ENCODE measurements at regions not wholly inside any gene's neighbourhood (a gene's known extent, or its start where the extent isn't known, plus 50 kb on each side); places are given as distances from the start of the nearest gene placed in this dataset.

DNA sequence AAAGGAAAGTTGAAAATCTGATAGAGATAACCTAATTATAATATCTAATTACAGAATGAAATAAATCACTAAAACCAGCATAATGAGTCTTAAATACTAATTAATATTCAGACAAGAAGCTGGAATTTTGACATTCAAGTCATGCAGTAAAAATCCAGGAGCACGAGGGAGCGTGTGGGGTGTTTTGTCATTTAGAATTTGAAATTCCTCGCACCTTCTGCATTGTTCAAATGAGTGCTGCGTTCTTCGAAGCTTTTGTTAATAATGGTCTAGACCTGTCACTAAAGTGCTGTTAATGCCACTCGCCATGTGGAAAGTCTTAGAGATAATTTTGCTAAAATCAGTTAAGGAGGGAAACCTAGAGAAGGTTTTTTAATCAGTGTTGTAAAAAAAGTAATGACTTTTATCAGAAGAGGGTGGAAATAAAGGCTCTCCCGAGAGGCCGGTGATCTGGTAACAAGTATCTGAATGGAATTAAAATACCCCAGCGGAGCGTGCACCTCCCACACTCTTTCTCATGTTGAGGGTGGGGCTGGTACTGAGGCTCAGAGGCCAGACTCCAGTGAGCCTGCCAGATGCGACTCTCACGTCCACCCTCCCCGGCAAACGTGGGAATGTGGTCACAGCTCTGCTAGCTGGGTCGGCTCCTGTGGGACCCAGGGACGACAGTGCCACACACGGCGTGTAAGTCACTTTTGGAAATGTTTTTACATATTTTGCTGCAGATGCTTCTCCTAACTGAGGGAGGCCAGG is 69.4 kb upstream of the MYT1L start:
- H3K9me3 ChIP-seq = peaks cover 0 to 7% (median 4%) of the 10 kb centered on the region in 4 donors
- H3K27me3 ChIP-seq = no peaks in the 10 kb centered on the region
- intact Hi-C loops (cut with DNase I) = no loop called here
- H3K27ac ChIP-seq (replicated peaks in 1 of 4) = no peak overlapping the region
- H3K4me1 ChIP-seq = no peaks in the 10 kb centered on the region
- TF ChIP-seq, protein P1, sequence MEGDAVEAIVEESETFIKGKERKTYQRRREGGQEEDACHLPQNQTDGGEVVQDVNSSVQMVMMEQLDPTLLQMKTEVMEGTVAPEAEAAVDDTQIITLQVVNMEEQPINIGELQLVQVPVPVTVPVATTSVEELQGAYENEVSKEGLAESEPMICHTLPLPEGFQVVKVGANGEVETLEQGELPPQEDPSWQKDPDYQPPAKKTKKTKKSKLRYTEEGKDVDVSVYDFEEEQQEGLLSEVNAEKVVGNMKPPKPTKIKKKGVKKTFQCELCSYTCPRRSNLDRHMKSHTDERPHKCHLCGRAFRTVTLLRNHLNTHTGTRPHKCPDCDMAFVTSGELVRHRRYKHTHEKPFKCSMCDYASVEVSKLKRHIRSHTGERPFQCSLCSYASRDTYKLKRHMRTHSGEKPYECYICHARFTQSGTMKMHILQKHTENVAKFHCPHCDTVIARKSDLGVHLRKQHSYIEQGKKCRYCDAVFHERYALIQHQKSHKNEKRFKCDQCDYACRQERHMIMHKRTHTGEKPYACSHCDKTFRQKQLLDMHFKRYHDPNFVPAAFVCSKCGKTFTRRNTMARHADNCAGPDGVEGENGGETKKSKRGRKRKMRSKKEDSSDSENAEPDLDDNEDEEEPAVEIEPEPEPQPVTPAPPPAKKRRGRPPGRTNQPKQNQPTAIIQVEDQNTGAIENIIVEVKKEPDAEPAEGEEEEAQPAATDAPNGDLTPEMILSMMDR (IDR thresholded peaks at IDR 0.05) = no peak
- no peak for TF ChIP-seq EP300 (IDR thresholded peaks at IDR 0.05)
- TF ChIP-seq POLR2AphosphoS5 (IDR thresholded peaks at IDR 0.05) = no peak
- TF ChIP-seq POLR2A (IDR thresholded peaks at IDR 0.05; ENCODE audit: low read depth) = no peak
- H3K4me3 ChIP-seq = no peak overlapping the region
- no peaks in the 10 kb centered on the region for H3K36me3 ChIP-seq
- DNase-seq (ENCODE audit: extremely low spot score) = peak; percentile 45
- WGBS = 88% methylated on average over 18 of the region's 18 CpGs

DNA sequence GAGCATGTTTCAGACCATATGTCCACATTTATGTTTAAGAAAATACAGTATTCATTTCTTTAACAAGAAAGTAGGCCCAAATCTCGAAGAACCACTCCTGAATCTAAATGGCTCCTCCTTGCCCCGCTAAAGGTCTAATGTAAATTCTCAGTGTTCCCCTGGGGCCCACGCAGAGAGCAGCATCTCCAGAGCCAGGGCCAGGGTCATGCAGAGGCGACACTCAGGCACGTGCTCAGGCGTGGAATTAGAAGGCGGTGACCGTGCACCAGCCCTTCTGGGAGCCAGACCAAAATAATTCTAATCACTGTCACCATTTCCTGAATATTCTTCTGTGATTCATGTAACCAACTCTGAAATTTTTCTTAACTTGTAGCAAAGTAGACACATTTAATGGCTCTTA is 68.3 kb upstream of the MYT1L start:
- Histone ChIP-seq H3K9me3 (peaks cover 0 to 7% (median 2%) of the 10 kb centered on the region in 4 donors), H3K27ac (replicated peaks in 1 of 4) (no peak overlapping the region), H3K4me1 (no peaks in the 10 kb centered on the region), H3K27me3 (no peaks in the 10 kb centered on the region), H3K4me3 (no peak overlapping the region), H3K36me3 (no peaks in the 10 kb centered on the region)
- WGBS = 83% methylated on average over 8 of the region's 8 CpGs
- intact Hi-C loops (cut with DNase I) = no loop called here
- peak; percentile 21 for DNase-seq (ENCODE audit: extremely low spot score)
- TF ChIP-seq POLR2AphosphoS5 (IDR thresholded peaks at IDR 0.05) = no peak
- TF ChIP-seq, protein P1 (IDR thresholded peaks at IDR 0.05) = no peak
- no peak for TF ChIP-seq POLR2A (IDR thresholded peaks at IDR 0.05; ENCODE audit: low read depth)
- TF ChIP-seq EP300 (IDR thresholded peaks at IDR 0.05) = no peak

DNA sequence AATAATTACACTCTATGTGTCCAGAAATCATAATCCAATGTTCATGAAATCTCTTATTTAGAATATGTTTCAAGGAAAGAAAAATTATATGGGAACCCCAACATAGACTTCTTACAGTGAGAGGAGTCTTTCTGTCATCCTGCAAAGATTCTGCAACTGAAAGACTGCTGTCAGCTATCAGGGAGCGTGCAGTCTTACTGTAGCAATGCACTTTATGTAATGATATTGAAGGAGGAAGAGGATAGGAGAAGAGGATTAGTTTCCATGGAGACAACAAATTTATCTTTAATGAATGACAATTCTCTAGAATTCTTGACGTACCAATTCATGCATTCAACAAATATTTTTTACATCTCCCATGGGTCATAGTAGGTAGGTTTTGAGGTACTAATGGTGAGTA is 61.3 kb upstream of the MYT1L start:
- TF ChIP-seq, protein P1 (IDR thresholded peaks at IDR 0.05) = no peak
- TF ChIP-seq POLR2AphosphoS5 (IDR thresholded peaks at IDR 0.05) (no peak), POLR2A (IDR thresholded peaks at IDR 0.05; ENCODE audit: low read depth) (no peak), EP300 (IDR thresholded peaks at IDR 0.05) (no peak)
- no peak overlapping the region for H3K4me3 ChIP-seq
- WGBS = 64% methylated on average over 2 of the region's 2 CpGs
- intact Hi-C loops (cut with DNase I) = no loop called here
- peaks cover 0 to 22% (median 8%) of the 10 kb centered on the region in 4 donors for H3K9me3 ChIP-seq
- no peak overlapping the region for H3K27ac ChIP-seq (replicated peaks in 1 of 4)
- DNase-seq (ENCODE audit: extremely low spot score) = no peak
- H3K36me3 ChIP-seq = no peaks in the 10 kb centered on the region
- H3K27me3 ChIP-seq = no peaks in the 10 kb centered on the region
- no peaks in the 10 kb centered on the region for H3K4me1 ChIP-seq

DNA sequence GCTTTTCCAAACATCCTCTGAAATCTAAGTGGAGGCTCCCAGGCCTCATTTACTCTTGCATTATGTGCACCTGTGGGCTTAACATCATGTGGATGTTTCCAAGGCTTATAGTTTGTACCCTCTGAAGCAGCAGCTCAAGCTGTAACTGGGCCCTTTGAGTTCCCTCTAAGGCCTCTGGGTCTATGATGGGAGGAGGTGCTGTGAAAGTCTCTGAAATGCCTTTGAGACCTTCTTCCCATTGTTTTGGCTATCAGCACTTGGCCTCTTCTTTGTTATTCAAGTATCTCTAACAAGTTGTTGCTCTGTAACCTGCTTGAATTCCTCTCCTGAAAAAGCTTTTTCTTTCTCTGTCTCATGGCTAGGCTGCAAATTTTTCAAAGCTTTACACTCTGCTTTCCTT is 58.1 kb upstream of the MYT1L start:
- Histone ChIP-seq H3K9me3 (peaks cover 0 to 16% (median 6%) of the 10 kb centered on the region in 4 donors), H3K36me3 (no peaks in the 10 kb centered on the region), H3K4me3 (no peak overlapping the region), H3K4me1 (no peaks in the 10 kb centered on the region), H3K27ac (replicated peaks in 1 of 4) (no peak overlapping the region), H3K27me3 (no peaks in the 10 kb centered on the region)
- TF ChIP-seq, protein P1 (IDR thresholded peaks at IDR 0.05) = no peak
- TF ChIP-seq POLR2AphosphoS5 (IDR thresholded peaks at IDR 0.05) (no peak), POLR2A (IDR thresholded peaks at IDR 0.05; ENCODE audit: low read depth) (no peak), EP300 (IDR thresholded peaks at IDR 0.05) (no peak)
- no peak for DNase-seq (ENCODE audit: extremely low spot score)
- intact Hi-C loops (cut with DNase I) = no loop called here
